Kidney glomerular epithelial cell (primary cell): ENCODE measurements at regions not wholly inside any gene's neighbourhood (a gene's known extent, or its start where the extent isn't known, plus 50 kb on each side); places are given as distances from the start of the nearest gene placed in this dataset.

Experiments used
- DNase-seq: peaks from one replicate; lab custom pipeline; 2025; lab: John Stamatoyannopoulos, UW

DNA sequence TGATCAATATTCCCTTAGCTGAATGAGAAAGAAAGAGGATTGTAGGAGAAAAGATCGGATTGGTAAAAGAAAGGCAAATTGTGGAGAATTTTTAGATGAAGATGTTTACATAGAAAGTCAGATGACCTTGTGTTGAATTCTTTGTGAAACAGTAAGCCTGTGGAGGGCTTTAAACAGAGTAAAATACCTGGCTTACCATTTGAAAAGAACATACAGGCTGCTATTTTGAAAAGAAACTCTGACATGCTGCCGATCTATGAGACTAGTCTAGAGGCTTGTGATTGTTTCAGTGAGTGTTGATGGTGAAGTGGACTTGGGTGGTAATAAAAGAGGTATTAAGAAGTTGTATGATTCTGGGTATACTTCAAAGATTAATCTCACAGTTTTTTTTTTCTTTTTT lies 938.9 kb upstream of the PRR20A start:
- no peak for DNase-seq

DNA sequence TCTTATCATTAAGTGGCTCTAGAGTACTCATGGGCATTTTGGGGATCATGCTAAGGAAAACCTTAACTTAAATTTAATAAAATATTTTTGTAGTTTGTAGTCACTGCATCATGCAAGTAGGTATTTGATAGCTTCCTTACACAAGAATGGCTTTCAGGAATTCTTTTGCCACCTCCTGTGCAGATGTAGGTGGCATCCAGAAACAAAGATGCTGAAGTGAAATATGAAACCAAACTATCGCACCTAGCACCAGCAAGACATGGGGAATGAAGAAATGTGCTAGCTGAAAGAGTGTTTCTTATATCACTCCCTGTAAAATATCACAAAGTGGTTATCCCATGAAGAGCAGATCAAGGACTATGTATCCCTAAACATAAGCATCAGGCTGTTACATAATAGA lies 924.5 kb upstream of the PRR20A start:
- no peak for DNase-seq

DNA sequence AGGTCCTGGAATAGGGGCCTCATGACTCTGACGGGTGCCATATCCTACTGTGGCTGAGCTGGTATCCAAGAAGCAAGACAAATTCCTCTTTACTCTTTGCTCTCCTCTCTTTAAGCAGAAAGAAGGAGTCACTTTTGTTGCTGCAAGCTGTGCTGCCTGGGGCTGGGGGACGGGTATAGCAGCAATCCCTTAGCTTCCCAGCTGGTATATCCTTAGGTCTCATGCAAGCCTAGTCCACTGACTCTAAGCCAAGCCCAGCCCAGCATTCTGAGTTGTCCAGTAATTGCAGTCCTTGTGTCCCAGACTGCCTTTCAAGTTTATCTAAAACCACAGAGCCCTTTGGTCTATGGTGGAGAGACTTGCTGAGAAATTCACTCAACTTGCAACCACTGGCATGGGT lies 893.0 kb upstream of the PRR20A start:
- DNase-seq, result no peak

DNA sequence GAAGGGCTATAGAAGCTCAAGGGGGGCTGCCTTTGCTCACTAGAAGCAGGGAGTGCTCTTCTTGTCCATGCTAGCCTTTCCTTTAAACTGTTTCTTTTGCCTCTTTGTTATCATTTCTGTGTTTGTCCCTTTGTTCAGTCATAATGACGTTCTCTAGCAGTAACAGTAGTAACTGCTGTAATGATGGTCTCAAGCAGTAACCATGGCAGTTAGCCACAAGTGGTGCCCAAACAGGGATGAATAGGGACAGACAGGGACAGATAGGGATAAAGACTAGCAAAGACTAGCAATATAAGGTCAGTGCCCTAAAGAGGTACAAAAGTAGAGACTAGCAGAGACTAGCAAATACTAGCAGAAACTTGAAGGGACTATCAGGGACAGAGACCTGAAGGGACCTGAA lies 869.0 kb upstream of the PRR20A start:
- no peak for DNase-seq

DNA sequence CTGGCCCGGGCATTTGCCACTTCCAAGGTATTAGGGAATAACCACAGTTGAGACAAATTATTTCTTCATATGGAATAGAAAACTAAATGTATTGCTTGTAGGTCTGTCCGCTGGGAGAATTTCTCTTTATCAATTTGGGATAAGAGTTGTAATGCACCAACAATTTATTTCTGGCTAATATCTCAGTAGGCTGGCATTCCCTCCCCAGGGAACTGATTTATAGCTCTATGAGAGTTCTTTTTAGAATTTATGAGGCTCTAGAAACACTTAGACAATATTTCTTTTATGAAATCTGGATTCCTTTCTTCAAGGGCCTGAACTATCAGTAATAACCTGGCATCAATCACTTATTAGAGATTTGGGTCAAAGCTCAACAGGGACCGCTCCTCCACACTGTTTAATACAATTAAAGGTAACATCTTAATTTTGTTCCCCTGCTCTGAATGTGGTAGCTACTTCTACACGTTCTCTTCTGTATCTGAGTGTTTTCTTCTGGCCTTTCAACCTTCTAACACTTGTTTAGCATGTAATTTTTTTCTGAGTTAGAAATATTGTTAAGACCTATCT lies 857.4 kb upstream of the PRR20A start:
- DNase-seq, result no peak

DNA sequence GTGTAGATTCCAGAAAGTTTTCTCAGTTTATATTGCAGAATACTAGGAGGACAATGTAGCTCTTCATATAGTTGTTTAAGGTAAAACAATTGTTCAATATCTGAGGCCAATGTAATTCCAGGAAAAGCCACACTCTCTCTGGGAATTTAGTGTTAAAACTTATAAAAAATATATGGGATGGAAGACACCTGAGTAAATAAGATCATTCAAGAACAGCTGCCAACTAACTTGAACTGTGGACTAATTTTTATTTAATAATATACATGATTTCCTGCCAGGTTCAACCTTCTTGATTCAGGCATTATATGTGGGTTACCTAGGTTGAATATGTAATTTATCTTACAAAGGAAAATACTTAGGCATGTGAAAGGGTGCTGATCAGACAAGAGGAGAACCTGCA lies 841.1 kb upstream of the PRR20A start:
- no peak for DNase-seq

DNA sequence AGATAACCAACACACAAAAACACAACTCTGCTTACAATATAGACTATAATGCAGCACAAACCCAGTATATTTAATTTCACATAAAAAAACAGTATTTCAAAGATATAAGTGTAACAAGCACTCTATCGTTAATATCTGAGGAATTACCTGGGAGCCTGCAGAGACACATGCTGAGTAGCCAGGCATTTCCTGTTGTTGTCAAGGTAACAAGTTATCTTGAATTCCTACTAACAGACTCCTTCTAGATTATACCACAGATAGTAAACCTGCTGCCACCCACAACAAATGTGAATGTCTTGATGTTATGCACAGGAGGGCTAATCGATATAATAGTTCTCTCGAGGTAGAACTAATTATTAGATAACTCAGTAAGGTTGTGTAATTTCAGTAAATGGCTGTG lies 826.0 kb upstream of the PRR20A start:
- DNase-seq, result no peak

DNA sequence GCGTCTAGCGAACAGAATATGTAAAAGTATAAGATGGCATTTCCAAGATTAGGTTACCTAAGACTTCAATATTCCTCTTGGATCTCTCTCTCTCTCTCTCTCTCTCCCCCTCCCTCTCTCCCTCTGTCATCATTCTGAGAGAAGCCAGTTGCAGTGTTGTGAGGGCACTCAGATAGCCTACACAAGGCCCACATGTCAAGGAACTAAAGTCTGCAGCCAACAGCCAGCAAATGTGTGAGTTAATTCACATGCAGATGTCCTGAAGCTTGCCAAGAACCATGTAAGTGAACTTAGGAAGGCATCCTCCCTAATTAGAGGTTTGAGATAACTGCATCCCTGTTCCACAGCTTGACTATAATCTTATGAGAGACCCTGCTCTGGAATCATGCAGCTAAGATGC lies 822.9 kb upstream of the PRR20A start:
- no peak for DNase-seq

DNA sequence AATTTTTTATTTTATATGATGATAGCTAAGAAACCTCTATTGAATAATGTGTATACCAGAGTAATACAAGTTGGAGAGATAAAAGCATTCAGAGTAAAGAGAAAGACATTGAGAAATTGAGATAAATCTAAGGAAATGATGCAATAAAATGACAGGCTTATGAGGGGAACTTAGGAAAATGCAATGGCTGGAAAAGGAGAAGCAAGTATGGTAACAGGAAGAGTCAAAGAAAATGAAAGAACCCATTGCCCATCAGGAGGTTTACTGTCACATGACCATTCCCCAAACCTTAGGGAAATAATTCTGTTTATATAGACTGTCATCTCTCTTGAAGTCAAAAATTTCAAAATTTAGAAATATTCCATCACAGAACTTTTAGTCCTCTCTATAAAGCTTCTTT lies 808.0 kb upstream of the PRR20A start:
- DNase-seq, result no peak

DNA sequence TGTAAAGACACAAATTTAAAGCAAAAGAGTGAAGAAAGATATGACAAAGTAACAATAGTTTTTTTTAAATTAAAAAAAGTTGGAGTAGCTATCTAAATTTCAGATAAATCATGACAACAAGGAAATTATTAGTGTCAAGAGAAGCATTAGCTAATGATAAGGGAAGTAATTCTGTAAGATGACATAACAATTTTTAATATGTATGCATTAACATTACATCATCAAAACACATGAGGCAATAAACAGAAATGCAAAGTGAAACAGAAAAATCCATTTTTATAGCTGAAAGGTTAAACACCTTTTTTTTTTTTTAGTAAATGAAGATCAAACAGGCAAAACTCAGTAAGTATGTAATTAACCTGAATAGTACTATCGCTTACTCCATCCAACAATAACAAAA lies 804.9 kb upstream of the PRR20A start:
- DNase-seq, result no peak

DNA sequence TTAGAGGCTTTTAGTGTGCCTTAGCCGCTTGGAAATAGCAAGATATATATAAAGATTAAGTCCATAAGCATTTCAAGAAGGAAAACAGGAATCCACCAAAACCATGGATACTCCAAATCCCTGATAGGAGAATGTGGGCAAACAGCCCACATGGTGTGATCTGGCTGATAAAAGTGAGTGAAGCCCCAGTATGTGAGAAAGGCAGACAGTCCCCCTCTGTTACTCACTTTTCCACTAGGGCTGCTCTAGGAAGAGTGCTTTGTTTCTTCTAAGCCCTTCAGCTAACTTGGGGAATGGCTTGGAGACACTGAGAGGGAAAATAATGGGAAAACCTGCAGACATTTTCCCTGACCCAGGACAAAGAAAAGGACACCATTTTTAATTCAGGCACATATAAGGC lies 802.3 kb upstream of the PRR20A start:
- DNase-seq, result no peak

DNA sequence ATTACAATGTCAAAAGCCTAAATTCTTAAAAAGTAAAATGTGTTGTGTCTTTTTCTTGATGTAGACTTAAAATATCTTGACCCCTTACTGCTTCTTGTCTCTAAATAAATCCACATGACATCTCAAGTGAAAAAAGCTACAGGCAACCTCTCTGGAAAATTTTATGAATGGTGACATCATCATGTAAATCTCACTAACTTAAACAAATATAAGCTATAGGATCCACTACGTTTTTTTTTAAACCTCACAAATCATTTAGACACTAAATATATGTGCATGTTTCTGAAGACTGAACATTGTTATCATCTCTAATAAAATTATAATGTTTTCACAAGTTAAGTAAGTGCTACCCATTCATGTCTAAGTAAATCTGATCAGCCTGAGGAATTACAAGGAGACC lies 793.7 kb upstream of the PRR20A start:
- DNase-seq, result no peak

DNA sequence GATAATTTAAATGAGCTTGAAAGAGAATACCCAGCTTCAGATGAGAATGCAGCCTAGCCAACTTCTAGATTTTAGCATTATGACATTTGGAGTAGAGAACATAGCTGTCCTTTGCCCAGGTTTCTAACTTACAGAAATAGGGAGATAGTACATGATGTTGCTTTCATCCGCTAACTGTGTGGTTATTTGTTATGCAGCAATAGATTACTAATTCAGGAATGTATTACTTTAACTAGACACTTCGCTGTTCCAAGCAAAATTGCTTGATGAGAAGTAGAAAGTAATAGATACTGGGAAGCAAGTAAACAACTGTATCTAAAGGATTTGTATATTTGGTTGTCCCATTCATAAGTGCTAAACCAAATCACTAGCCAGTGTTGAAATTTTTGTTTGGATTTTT lies 790.9 kb upstream of the PRR20A start:
- peak; percentile 6 for DNase-seq

DNA sequence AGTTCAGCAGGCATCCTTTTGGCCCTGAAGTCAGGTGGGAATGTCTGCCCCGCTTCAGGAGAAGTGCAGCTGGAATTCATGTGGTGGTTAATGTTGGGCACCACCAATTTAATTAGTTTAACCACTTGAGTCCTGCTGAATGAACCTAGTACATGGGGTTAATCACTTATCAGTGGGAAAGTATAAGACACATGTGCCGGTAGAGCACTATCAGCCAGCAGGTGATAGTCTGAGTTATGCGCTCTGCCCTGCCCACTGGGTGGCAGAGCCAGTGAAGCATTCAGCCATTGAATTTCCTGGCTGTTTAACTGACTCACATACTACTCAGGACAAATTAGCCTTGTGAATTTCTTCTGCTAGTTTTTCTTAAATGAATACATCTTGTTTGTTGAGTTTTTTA lies 789.7 kb upstream of the PRR20A start:
- peak; percentile 83 for DNase-seq

DNA sequence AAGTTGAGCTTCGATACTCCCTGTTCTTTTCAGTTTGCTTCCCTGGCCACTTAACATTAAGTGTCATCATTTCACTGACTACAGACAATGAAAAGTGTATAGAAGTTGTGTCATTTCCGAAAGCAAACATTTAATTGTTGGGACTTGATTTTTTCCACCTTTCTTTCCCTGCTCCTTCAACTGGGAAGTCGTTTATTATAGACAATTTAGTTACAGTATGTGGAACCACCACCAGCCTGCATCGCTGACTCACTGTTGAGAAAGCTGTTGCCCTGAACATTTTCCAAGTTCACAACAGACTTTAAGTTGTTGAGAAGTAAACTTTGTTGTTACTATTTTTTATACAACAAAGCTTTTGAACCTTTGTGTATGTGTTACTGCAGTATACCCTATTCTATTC lies 788.4 kb upstream of the PRR20A start:
- peak; percentile 31 for DNase-seq

DNA sequence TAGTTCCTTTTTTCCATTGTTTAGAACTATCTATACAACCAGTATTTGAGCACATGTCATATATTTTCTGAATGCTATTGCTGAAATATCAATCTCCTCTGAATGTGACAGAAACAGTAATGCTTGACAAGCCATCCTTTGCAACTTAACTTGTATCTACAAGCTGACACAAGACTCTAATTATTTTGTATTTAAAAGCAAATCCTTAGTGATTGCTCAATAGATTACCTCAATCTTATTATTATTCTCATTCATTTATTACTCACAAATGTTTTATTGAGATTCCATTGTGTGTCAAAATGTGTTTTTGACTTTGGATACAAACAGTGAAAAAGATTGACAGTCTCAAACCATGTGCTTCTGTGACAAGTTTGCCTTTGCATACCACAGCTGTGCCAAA lies 787.8 kb upstream of the PRR20A start:
- DNase-seq, result no peak

DNA sequence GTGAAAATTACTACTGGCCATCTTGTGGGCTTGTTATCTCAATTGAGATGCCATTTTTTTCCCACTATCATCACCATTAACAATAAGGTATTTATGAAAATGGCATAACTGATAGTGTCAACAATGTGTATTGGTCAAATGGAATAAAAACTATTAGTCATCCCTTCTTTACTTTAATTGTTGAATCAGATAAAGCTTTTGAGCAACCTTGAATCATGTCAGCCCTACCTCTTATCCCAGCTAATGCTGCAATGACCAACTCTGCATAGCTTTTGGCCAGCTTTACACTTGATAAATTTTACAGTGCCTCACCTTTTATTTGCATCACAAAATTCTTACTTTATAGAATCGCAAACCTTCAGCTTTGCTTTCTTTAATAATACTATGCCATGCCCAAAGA lies 784.0 kb upstream of the PRR20A start:
- no peak for DNase-seq

DNA sequence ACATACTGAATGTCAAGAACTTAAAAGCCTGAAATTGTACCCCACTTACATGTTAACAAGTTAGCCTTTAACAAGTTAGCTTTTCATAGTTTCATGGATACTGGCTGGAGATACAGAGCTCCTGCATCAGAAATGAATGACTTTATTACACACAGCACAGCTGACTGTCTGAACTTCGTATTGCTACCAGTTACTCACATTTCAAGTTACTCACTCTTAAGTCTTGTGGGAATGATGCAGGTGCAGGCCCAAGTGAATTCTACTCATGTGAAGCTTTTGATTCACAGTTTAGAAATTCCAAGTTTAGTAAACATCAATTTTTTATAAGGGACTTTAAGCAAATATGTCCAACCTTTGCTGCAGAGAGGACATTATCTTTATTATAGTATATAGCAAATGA lies 762.2 kb upstream of the PRR20A start:
- DNase-seq, result no peak

DNA sequence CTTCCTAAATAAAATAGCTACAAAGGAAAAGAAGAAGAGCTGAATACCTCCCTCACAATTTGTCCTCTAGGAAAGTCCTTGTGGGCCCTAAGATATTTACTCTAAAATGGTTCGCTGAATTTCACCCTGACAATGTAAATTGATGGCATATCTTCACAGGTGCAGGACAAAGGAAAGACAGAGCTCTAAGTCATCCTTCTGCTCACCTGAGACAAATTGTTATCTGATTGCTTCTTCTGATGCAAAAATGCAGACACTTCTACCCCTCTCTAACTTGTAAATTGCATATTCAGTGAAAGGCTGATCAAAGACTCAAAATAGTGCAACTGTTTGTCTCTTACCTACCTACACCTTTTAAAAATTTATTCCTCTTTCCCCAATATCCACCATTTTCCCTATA lies 747.2 kb upstream of the PRR20A start:
- no peak for DNase-seq

DNA sequence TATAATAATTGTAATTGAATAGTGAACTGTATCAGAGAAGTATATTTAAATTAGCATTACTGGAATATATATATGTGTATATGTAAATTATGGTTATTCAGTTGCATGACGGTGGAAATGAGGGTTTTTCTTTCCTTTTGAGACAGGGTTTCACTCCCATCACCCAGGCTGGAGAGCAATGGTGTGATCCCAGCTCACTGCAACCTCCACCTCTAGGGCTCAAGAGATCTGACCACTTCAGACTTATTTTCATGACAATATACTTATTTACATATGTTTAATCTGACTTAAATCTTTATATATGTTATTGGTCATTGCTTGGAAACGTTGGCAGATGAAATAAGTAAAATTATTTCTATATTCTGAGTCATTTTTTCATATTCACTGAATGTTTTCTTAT lies 744.4 kb upstream of the PRR20A start:
- DNase-seq, result no peak

DNA sequence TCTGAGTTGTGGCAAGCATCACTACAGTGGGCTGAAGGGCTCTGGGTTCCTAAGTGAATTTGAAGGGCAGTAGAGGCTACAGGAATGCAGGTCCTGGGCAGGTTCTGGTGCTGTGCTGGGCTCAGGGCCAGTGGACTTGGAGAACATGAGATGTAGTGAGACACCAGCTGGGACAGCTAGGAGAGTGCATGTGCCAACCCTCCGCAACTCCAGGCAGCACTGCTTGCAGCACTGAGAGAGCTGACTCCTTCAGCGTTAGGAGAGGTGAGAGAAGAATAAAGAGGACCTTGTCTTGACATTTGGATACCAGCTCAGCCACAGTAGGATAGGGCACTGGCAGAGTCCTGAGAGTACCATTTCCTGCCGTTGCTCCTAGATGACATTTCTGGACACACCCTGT lies 739.9 kb upstream of the PRR20A start:
- DNase-seq, result no peak

DNA sequence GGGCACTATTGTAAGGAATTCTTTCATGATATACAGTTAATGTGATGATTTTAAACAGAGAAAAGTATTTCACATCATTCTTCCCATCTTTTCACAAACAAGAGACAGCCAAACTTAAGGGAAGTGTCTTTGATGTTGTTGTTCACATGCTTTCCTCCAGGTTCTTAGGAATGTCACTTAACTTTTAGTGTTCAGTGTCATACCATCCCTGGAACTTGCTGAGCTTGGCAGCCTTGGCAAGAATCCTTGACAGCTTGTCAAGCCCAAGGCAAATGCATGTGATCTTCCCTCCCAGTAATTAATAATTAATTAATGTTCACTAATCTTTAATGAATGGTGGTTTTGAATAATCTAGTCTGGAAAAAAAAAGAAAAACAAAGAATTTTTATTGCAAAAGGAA lies 727.9 kb upstream of the PRR20A start:
- DNase-seq, result no peak

DNA sequence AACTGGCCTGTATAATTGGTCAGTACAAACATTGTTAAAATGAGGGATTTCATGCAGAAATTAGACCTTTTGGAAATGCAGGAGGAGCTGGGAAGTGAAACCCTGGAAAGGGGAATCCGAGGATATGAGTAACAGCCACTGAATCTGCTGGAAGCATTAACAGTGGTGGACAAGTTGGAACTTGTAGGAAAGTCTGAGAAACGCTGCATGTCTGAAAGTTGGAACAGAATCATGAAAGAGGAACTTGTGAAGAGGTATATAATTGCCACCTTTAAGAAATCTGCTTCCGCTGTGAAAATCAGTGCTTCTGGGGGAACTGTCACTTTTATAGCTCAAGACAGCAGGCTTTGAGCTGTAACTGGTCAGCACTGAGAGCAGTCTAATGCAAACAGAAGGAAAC lies 716.5 kb upstream of the PRR20A start:
- DNase-seq, result no peak

DNA sequence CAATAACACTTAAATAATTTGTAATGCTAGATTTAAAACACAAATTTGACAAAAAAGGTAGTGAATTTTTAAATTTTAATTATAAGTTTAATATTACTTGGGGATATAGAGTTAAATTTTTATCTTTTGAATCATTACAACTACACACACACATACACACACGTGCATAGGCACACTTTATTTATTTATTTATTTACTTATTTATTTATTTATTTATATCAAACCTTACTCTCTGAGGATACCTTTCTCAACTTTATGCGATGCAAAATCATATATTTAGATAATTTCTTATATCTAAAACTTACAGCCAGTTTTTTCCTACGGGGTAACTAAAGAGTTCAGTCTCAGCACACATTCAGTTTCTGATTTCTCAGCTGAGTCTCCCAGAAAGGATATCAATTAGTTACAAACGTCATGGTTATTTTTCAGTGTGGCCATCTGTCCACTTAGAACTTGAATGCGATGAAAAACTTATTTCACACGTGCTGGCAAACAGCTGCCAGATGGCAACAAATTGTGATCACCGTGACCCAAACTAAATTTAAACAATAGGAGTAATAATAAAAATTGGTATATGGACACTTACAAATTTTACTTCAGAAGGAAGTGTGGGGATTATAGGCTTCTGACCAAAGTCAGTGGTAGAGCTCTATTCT lies 683.1 kb upstream of the PRR20A start:
- DNase-seq, result no peak

DNA sequence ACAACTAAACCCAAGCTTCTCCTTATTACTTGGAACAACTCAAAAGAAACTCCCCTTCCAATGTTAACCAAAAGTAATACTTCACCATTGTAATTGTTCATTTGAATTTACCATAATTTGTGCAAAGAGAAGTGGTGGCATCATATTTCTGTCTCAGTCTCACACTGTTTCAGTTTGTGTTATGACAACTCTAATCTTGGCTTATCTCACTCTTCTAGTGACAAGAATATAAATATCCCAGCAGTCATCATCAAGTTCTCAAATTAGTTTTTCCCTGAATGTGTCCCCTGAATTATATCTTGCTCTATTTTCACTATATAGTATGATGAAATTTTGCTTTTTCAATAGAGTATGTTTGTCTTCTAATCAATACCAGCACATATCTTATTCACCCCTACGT lies 681.4 kb upstream of the PRR20A start:
- no peak for DNase-seq
